ENCODE measurements at regions not wholly inside any gene's neighbourhood (a gene's known extent, or its start where the extent isn't known, plus 50 kb on each side); places are given as distances from the start of the nearest gene placed in this dataset.
"Not testable (repeated sequence)": the region's sequence is repeated elsewhere in the genome, so short reads cannot be mapped to it uniquely, and the experiment has no call there.

DNA sequence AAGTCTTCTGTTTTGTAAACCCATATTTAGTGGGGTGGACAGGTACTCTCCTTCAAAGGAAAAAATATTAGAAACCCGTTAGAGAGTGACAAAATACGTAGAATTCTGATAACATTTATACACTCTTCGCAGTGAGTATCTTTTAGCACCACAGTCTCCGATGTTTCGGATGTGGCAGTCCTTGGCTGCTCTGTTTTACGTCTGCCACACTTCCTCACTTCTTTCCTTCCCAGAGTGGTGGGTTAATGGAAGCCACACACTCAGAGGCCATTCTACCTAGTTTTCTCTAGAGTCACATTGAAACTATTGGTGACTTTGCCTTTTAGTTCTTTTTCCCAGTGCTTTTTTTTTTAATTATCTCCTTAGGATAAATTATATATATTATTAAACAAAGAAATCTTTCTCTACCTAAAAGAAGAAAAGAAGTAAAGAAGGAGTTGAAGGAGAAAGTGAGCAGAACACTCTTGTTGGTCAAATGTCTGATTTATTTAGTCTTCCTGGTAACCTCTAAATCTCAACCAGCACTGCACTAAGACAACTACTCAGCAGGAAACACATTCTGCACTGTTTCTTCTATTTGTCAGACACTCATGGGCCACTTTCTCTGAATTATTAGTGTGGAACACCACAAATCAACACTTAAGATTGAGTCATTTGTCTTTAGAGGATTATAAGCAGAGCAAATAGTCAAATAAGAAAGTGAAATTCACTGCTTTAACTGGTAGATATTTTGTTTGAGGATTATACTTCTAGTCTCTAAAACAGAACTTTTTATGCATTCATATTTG is 451.3 kb upstream of the TMEFF2 start:
- no peak for DNase-seq

GRCh38 chr2:192634557-192634956 is 439.8 kb upstream of the TMEFF2 start:
- DNase-seq: no peak

DNA sequence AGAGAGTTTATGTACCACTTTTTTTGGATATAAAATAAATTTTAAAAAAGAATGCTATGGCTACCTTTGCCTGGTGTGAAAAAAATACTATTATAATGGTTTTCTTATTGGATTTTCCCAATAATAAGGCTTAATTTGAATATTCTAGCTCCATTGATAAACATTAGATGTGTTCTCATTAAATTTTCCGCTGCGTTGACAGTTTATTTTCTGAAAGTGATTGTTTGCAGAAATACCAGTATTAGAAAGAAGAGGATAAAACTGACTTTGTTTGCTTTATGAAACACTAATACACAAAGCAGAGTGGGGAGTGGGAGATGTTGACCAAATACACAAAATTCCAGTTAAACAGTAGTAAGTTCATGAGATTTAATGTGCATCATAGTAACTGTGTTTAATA is 433.3 kb upstream of the TMEFF2 start:
- DNase-seq: no peak

- no peak for DNase-seq
Observed at GRCh38 chr2:192615105-192615504, 420.4 kb upstream of the TMEFF2 start.

GRCh38 chr2:192604295-192604694 is 409.6 kb upstream of the TMEFF2 start:
- no peak for DNase-seq

GRCh38 chr2:192598649-192599048 is 403.9 kb upstream of the TMEFF2 start:
- not testable (repeated sequence) for DNase-seq

GRCh38 chr2:192593561-192593960 is 398.8 kb upstream of the TMEFF2 start:
- DNase-seq: no peak

DNA sequence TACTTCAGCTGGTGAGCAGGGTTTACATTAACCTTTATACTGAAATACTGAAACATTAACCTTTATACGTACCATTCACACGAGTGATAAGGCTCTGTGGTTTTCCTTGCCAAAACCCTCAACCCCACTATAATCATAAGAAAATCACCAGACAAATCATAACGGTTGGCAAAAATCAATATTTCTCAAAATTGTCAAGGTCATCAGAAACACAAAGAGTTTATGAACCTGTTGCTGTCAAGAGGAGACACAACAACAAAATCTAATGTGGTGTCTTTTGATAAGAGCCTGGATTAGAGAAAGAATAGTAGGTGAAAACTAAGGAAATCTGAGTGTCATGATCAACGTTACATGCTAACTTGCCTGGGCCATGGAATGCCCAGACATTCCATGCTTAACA is 396.9 kb upstream of the TMEFF2 start:
- no peak for DNase-seq

- no peak for DNase-seq
Observed at GRCh38 chr2:192585418-192585817, 390.7 kb upstream of the TMEFF2 start.

DNA sequence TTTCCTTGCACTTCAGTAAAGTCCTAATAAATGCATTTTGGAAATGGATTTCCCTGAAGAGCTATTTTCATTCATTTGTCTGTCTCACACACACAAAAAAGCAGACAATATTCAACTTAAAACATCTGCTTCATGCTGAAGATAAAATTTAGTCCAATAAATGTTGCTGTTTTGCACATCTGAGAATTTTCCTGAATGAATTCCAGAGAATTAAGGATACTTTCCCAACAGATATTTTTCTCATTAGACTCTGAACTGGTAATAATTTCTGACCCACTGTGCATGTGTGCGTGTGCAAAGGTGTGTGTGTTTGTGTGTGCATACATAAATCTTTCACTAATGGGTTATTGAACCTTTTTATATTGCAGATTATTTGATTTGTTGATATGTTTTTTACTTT is 390.2 kb upstream of the TMEFF2 start:
- DNase-seq: no peak

DNA sequence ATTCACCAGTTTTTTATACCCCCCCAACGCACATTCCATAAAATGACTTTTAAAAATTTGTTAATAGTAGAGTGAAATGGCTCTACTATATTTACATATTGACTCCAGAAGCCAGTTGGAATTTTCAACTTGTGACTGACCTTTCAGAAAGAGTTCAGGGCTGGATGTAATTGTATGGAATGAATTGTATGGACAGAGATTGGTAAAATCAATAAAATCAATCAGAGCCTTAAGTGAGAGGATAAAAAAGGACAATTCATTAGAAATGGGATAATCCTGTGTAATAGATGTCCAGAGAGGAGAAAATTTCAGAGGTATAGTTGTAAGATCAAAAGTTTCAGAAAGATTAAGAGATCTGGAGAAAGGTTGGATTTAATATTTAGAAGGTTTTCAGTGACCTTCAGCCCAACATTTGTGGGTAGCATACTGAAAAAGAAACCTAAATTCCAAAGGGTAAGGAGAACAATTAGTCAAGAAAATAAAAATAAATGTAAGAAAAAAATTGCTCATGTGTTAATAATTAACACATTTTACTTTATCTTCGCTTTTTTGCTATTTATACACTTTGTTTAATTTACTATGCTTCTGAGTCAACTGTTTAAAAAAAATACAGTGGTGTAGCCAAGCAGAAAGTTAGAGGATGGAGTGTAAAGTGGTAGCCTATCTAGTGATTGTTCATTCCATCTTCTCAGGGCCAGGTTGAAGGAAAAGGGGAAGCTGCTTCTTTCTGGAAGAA is 385.4 kb upstream of the TMEFF2 start:
- no peak for DNase-seq

DNA sequence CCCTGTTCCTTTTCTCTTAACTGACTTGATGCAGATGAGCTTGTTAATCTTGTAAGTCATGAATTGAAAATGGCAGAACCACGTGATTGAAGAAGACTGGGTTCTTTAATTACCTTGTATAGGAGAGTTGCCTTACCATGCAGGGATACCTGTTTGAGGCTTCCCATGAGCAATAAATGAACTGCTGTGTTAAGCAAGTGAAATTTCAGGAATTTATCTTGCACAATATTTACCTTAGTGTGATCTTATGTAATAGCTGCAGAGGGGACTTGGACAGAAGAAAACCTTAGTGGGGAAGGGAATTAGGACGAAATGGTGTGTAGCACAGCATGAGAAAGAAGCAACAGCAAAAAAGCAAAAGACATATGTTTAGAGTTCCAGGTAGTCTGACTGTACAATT is 384.0 kb upstream of the TMEFF2 start:
- DNase-seq: no peak

DNA sequence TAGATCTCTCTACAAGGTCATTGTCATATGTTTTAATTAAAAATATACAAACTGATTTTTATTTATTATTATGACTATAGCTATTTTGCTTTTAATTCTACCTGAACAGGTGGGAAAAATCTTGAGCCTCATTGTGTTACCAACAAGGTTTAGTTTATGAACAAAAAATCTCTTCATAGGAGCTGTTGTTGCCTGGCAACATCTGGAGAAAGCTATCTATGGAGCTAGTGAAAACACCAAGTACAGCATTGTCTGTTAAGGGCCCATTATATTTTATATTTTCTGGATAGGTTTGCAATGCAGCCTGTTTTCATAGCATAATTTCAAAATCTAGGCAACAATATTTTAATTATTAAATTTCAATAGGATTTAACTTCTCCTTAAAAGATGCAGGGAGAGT is 383.0 kb upstream of the TMEFF2 start:
- DNase-seq: no peak

DNA sequence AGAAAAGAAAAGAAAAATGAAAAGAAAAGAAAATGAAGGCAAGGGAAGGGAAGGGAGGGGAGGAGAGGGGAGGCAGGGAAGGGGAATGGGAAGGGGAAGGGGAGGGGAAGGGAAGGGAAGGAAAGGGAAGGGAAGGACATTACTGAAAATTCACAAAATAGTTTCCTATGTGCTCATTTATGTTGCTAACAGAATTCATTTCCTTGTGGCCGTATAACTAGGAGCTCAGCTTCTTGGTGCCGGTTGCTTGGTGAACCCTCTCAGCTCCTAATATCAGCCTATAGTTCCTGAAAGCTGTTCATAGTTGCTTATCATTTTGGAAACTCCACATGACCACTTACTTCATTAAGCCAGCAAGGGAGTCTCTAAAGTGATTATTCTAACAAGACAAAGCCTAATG is 379.8 kb upstream of the TMEFF2 start:
- no peak for DNase-seq

GRCh38 chr2:192571636-192572035 is 376.9 kb upstream of the TMEFF2 start:
- DNase-seq: no peak

- no peak for DNase-seq
Observed at GRCh38 chr2:192570788-192571187, 376.1 kb upstream of the TMEFF2 start.

- DNase-seq: no peak
Observed at GRCh38 chr2:192566863-192567262, 372.1 kb upstream of the TMEFF2 start.

DNA sequence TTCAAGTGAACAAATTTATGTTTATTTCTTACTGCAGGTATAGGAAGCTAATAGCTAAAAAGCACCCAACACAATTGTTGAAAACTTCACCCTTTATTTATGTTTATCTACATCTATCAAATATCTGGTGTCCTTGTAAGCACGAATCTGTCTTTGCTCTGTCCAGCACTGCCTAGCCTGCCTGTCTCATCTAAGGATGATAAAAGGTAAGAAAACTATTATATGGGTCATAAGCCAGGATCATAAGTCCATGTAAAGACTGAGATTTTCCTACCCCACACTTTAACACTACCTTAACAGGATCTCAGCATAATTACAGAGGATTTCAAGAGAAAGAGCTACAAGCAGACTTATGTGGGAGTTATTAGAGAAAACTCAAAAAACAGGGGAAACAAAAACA is 365.6 kb upstream of the TMEFF2 start:
- no peak for DNase-seq

GRCh38 chr2:192559587-192559986 is 364.9 kb upstream of the TMEFF2 start:
- no peak for DNase-seq

GRCh38 chr2:192558637-192559036 is 363.9 kb upstream of the TMEFF2 start:
- no peak for DNase-seq

DNA sequence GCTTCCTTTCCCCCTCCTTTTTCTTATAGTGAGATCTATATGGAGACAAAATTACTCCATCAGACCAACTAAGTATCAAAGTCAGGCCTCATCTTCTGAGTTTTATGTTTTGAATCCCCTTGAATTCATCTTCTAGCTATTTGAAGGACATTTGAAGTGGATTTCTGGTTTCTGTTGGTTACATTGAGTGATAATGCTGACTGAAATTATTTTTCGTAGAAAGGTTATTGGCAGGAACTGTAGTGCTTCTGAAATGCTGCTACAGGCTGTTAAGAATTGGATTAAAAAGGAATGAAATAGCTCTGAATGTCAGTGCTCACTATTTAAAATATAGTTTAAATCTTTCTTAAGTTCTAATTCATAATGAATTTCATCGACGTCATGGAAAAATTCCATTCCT is 361.0 kb upstream of the TMEFF2 start:
- DNase-seq: no peak

GRCh38 chr2:192551760-192552159 is 357.0 kb upstream of the TMEFF2 start:
- no peak for DNase-seq

- DNase-seq: peak; percentile 7
Observed at GRCh38 chr2:192546565-192546964, 351.8 kb upstream of the TMEFF2 start.

GRCh38 chr2:192544371-192544955 is 349.7 kb upstream of the TMEFF2 start:
- no peak for DNase-seq

Measured in activated CD4-positive, alpha-beta T cell treated with anti-CD3 and anti-CD28 coated beads, Interleukin-10, Interleukin-2, amounts not matched to agents 100 ng/mL and 50 ng/mL, durations not matched to agents 16 hours and 8 hours (primary cell).